GM21825 (cell line): ENCODE measurements at regions not wholly inside any gene's neighbourhood (a gene's known extent, or its start where the extent isn't known, plus 50 kb on each side); places are given as distances from the start of the nearest gene placed in this dataset.

Experiments
- ATAC-seq: cut with Tn5 transposase; IDR thresholded peaks from one replicate; pipeline ENCODE4 v1.9.1; 2021; ENCODE audit warnings: mild to moderate bottlenecking, moderate library complexity; ENCODE audit not compliant: unreplicated experiment

- ATAC-seq: no peak
These were observed 200.4 kb downstream of the KIF18A start for GRCh38 chr11:27907530-27907929.

DNA sequence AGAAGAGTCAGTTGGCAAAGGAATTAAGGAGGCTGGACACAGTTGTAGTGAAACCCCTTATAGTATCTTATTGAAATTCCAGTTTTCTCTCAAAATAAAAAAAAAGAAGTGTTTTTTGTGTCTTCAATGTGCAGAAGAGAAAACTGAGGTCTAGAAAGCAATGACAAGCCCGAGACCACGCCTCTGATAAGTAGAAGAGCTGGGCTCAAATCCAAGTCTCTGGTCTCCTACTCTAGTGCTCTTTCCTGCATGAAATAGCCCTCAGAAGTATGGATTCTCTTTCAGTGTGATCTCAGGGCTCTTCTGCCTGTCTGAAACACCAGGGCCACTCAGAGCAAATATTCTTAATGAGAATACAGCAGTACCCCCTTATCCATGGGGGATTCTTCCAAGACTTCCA lies 200.9 kb downstream of the KIF18A start:
- ATAC-seq: no peak

DNA sequence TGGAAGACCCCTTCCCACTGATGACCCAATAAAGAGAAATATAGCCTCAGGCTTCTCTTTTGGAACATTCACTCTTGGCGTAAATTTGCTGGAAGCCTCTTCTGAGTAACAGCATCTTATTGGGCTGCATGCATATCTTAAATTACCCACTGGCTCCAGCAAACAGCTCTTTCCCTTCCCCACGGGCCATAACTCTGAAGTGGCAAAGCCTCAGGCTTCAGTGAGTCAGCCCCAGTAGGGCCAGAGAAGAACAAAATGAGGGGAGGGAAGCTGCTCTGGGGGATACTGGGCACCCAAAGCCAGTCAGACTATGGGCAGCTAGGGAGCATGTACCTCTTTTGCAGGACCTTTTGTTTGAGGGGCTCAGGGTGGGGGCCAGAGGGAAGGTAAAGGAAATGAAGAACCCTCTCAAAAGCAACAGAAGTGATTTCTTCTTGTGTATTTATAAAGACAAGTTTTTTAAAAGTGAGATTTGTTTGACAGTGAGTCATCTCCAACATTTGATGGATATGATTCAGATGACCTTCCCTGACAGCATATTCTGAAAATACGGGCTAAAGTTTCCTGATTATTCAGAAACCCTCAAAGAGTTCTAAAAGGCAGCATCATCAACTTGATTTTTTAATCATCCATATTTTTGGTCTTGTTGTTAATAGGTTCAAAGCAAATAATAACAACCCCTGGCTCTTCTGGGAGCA lies 203.4 kb downstream of the KIF18A start:
- no peak for ATAC-seq

DNA sequence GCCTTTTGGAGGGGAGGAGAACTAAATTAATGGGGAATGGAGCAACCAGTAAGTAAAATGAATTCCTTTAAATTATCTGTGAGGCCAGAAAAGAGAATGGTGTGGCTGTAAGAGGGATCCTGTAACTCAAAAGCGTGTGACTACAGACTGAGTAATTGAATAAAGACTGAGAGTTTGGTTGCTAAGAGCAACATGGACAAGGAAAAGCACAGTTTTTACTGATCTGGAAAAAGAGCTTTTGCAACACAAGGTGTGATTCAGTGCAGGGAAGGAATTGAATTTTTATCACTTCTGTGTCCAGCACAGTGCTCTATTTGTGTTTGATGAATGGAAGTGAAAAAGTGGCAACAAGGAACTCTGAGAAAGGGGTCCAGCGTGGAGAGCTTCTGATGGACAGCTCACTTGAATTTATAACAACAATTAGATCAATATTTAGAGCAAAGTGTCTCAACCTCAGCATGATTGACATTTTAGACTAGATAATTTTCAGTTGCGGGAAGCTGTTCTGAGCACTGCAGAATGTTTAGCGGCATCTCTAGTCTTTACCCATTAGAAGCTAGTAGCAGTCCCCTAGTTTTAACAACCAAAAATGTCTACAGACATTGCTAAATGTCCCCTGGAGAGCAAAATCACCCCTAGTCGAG lies 202.8 kb upstream of the BDNF start:
- ATAC-seq: no peak

GRCh38 chr11:27898166-27898565 lies 197.9 kb upstream of the BDNF start:
- ATAC-seq: no peak

GRCh38 chr11:27896096-27896495 lies 195.8 kb upstream of the BDNF start:
- no peak for ATAC-seq

DNA sequence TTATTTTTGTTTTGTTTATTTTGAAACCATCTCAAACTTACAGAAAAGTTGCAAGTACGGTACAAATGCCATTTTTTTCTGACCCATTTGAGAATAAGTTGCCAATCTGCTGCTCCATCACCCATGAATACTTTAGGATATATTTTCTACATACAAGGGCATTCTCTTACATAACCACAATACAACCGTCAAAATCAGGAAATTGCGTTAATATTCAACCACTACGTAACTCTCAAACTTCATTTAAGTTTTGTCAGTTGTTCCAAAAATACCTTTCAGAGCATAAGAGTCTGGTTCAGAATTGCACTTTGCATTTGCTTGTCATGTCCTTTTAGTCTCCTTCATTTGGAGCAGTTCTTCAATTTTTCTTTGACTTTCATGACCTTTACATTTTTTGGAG lies 194.3 kb upstream of the BDNF start:
- ATAC-seq: no peak

GRCh38 chr11:27886857-27887256 lies 186.6 kb upstream of the BDNF start:
- ATAC-seq: no peak

DNA sequence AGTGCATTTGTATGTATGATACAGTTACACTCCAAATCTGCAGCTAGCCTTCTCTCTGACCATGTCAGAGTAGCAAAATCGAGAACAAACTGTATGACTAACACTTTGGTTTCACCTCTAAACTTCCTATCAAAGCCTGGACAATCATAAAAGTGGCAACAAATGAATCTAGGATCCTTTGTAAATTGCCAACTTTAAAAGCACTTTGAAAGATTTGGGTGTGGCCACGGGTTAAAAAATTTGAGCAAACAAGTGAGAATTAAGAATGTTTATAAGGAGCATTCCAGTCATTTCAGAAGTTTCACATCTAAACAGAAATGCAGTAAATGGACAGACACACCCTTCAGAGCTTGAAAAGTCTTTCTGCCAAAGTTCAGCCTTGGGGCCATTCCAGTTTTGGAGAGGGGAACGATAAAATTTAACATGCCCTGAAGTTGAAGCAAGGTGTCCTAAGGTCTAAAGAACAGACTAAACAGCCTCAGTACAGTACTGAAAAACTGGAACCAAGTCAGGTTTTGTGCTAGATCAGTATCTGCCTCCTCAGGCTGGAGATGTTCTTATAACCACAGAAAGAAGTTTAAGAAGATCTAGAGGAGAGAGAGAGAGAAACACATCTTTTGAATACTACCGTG lies 181.9 kb upstream of the BDNF start:
- peak; percentile 59 for ATAC-seq

GRCh38 chr11:27875831-27876775 lies 175.8 kb upstream of the BDNF start:
- no peak for ATAC-seq

DNA sequence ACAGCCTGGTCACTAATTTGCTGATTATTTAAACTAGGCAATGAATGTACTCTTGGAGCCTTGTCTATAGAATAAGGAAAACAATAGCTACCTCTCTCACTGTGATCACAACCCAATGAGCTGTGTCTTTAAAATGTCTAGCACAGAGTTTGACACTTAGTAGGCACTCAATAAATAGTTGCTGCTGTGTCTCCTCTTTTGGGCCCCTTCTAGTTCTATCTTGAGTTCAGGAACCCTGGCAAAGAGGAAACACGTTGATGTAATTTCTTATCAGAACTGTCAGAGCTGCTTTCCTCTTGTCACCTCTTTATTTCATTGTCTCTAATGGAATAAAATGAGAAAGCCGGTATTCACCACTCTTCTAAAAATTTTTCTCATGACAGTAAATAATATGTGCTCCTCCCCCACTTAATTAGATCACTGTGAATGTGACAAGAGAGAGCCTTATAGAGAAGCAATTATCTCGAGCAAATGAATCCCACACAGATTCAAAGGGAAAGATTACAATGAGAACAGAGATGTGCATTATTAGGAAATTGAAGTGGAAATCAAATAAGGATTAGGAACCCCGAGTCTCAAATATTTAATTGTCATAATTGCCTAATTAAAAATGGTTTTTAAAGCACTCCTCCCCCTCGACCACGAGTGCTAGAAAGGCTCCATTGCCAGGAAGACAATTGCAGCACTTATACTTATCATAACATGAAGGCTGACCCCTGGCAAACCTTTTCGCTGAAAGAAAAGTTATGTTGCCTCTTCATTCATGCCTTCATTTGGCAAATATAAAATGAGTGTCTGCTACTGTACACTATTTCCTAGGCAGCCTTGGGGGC lies 175.0 kb upstream of the BDNF start:
- ATAC-seq: no peak

DNA sequence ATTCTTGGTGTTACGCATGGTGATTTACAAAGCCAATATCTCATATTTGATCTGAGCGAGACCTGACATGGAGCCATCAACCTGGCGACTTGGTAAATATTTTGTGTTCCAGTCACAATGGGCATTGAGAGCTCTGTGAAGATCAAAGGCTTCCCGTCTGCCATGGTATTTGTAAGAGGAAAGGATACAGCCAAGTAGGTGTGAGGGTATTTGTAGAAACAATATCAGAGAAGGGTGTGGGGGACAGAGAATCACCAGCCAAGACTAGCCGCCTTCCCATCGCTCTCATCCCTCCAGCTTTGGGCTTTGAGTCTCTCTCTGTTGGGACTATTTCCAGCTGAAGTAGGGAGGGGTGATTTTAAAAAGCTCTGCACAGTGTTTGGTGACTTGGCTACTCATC lies 173.4 kb upstream of the BDNF start:
- ATAC-seq: no peak

GRCh38 chr11:27871056-27871455 lies 170.8 kb upstream of the BDNF start:
- no peak for ATAC-seq

DNA sequence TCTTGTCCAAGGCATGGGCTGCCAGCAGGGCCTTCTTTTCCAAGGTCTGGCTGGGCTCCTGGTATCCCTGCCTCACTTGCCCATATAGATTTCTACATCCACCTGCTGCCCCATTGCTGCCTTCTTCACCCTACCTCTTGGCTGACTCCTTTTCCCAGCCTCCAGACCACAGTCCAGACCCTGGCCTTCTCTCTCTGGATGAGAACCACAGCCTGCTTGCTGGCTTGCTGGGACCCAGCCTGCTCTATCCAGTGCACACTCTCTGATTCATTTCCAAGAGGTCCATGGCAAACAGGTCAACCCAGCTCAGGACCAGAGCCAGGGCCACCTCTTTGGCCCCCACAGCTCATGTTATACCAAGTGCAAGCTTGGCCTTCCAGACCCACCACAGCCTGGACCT lies 169.4 kb upstream of the BDNF start:
- ATAC-seq: no peak

- no peak for ATAC-seq
These were observed 168.5 kb upstream of the BDNF start for GRCh38 chr11:27868709-27869108.

GRCh38 chr11:27868226-27868625 lies 168.0 kb upstream of the BDNF start:
- ATAC-seq: no peak

DNA sequence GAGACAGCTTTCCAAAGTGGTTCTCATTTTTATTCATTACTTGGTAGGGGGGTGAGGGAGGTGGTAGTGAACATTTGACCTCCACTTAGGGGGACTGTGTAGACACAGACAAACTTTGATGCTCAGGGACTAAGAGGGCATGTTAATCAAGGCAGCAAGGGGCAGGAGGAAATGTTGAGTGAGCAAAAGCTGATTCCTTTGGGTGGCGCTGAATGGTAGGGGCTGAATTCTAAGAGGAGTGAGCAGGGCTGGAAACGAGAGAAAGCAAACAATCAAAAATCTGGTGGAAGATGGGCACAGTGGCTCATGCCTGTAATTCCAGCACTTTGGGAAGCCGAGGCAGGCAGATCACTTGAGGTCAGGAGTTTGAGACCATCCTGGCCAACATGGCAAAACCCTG lies 164.8 kb upstream of the BDNF start:
- no peak for ATAC-seq

DNA sequence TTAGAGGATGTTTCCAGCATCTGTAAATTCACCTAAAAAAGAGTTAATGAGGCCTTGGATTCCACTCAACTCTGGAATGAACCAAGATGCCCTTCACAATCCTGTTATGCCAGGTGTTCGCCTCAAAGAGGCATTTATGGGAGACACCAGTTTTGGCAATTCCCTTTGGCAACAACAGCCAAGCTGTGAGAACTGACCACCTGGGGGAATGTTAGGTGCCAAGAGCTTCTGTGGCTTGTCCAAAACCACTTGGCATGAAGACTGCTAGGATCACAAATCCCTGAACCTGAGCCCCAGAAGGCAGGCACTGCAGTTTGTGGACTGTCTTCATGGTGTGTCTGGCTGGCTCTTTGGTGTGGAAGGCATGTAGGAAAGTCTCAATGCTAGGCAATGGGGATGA lies 164.4 kb upstream of the BDNF start:
- no peak for ATAC-seq

- ATAC-seq: no peak
These were observed 163.8 kb upstream of the BDNF start for GRCh38 chr11:27864091-27864491.

GRCh38 chr11:27863637-27864036 lies 163.4 kb upstream of the BDNF start:
- no peak for ATAC-seq
